ENCODE measurements at regions not wholly inside any gene's neighbourhood (a gene's known extent, or its start where the extent isn't known, plus 50 kb on each side); places are given as distances from the start of the nearest gene placed in this dataset.

DNA sequence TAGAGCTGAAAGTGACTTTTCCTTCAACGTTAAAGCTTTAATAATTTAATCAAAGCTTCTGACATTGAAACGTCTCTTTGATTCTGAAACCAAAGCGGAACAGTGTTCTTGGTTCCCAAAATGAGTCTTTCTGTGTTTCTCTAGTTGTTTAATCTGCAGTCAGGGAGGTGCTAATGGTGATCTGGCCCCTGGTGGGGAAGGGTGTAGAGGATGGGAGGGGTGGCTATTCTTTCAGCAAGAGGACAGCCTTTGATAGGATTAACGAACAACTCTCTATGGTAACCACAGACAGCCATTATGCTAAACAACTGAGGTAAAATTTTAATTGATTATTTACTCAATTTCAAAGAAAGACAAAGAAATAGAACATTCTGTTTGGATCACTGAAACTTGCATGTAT lies 79.9 kb upstream of the CADPS start:
- Histone ChIP-seq H3K9me3 (ENCODE audit: severe bottlenecking) (no peaks in the 10 kb centered on the region), H3K4me3 (ENCODE audit: severe bottlenecking) (no peak overlapping the region), H3K4me1 (ENCODE audit: insufficient read depth, poor library complexity, severe bottlenecking) (no peaks in the 10 kb centered on the region), H3K27me3 (ENCODE audit: insufficient read depth, poor library complexity, severe bottlenecking) (peaks cover 23% of the 10 kb centered on the region), H3K36me3 (ENCODE audit: low read depth) (no peaks in the 10 kb centered on the region), H3K27ac (ENCODE audit: poor library complexity, severe bottlenecking) (no peak overlapping the region)
- TF ChIP-seq, protein P1, sequence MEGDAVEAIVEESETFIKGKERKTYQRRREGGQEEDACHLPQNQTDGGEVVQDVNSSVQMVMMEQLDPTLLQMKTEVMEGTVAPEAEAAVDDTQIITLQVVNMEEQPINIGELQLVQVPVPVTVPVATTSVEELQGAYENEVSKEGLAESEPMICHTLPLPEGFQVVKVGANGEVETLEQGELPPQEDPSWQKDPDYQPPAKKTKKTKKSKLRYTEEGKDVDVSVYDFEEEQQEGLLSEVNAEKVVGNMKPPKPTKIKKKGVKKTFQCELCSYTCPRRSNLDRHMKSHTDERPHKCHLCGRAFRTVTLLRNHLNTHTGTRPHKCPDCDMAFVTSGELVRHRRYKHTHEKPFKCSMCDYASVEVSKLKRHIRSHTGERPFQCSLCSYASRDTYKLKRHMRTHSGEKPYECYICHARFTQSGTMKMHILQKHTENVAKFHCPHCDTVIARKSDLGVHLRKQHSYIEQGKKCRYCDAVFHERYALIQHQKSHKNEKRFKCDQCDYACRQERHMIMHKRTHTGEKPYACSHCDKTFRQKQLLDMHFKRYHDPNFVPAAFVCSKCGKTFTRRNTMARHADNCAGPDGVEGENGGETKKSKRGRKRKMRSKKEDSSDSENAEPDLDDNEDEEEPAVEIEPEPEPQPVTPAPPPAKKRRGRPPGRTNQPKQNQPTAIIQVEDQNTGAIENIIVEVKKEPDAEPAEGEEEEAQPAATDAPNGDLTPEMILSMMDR (IDR thresholded peaks at IDR 0.05; ENCODE audit: poor library complexity, severe bottlenecking), result no peak
- DNase-seq (ENCODE audit: low spot score) (no peak), ATAC-seq (ENCODE audit: low read depth) (no peak)

DNA sequence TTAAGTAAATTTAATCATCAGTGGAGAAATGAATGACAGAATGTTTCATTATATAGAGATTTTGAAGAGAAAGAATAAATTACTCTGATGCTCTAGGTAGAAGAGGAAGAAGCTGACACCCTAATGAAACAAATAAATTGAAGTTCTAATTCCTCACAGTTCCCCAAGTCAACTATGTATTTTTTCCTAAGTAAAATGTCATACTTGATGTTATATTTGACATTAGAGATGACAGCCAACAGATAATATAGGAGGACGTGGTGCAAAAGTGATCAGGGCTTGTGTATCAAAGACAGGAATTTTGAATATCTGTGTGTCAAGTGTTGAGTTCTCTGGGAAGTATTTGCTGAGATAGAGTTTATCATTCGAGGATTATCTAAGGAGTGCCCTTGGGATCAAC lies 81.2 kb upstream of the CADPS start:
- Histone ChIP-seq H3K9me3 (ENCODE audit: severe bottlenecking) (no peaks in the 10 kb centered on the region), H3K27me3 (ENCODE audit: insufficient read depth, poor library complexity, severe bottlenecking) (peaks cover 27% of the 10 kb centered on the region), H3K4me1 (ENCODE audit: insufficient read depth, poor library complexity, severe bottlenecking) (no peaks in the 10 kb centered on the region), H3K4me3 (ENCODE audit: severe bottlenecking) (no peak overlapping the region), H3K27ac (ENCODE audit: poor library complexity, severe bottlenecking) (no peak overlapping the region), H3K36me3 (ENCODE audit: low read depth) (no peaks in the 10 kb centered on the region)
- TF ChIP-seq, protein P1 (IDR thresholded peaks at IDR 0.05; ENCODE audit: poor library complexity, severe bottlenecking), result no peak
- ATAC-seq (ENCODE audit: low read depth), result no peak
- no peak for DNase-seq (ENCODE audit: low spot score)

DNA sequence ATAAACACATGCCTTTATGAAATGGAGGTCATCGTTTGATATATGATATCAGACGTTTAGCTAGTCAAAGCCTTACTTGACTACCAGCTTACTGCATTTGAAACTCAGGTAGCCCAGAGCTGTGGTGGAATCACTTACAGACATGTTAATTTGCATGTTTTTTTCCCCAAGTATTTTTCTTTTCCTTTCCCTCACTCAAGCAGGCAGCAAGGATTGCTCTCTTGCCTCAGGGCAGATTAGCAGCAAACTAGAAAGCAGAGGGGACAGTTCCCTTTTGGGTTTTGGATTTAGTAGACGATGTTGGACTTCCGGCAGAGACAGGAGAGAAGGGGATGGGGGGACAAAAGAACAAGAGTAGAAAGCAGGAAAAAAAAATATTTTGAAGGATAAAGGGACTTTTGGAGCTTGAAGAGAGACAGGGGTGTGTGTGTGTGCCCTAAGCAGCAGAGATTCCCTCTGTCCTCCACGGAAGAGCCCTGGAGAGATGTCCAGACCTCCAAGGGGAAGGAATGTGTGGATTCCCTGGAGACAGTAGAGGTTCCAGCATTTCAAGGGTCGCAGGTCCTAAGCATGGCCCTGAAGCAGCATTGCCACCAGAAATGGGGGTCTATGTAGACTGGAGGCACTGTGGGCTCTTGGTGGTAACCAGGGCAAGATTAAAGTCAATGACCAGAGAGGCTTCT lies 86.8 kb upstream of the CADPS start:
- ATAC-seq (ENCODE audit: low read depth) (no peak), DNase-seq (ENCODE audit: low spot score) (no peak)
- H3K4me3 ChIP-seq (ENCODE audit: severe bottlenecking), result no peak overlapping the region
- H3K4me1 ChIP-seq (ENCODE audit: insufficient read depth, poor library complexity, severe bottlenecking), result no peaks in the 10 kb centered on the region
- no peaks in the 10 kb centered on the region for H3K36me3 ChIP-seq (ENCODE audit: low read depth)
- peaks cover 19% of the 10 kb centered on the region for H3K27me3 ChIP-seq (ENCODE audit: insufficient read depth, poor library complexity, severe bottlenecking)
- H3K27ac ChIP-seq (ENCODE audit: poor library complexity, severe bottlenecking), result no peak overlapping the region
- TF ChIP-seq, protein P1 (IDR thresholded peaks at IDR 0.05; ENCODE audit: poor library complexity, severe bottlenecking), result no peak
- H3K9me3 ChIP-seq (ENCODE audit: severe bottlenecking), result no peaks in the 10 kb centered on the region

DNA sequence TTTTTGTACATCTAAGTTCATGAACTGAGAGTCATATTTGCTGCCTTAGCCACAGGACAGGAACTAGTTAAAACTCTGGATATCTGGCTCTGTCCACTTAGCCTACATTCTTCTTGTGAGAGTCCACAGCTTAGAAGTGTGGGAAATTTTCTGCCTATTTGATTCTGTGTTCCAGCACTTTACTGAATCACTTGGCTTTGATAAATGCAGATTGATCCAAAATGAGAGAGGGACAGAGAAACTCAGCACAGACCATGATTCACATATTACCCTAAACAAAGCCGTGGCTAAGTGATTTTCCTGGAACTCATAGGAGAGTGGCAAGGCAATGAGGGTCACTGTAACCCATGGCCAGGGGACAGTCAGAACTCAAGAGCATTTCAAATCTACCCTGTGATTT lies 87.5 kb upstream of the CADPS start:
- H3K27me3 ChIP-seq (ENCODE audit: insufficient read depth, poor library complexity, severe bottlenecking), result peaks cover 19% of the 10 kb centered on the region
- H3K36me3 ChIP-seq (ENCODE audit: low read depth), result no peaks in the 10 kb centered on the region
- TF ChIP-seq, protein P1 (IDR thresholded peaks at IDR 0.05; ENCODE audit: poor library complexity, severe bottlenecking), result no peak
- no peaks in the 10 kb centered on the region for H3K4me1 ChIP-seq (ENCODE audit: insufficient read depth, poor library complexity, severe bottlenecking)
- H3K4me3 ChIP-seq (ENCODE audit: severe bottlenecking), result no peak overlapping the region
- DNase-seq (ENCODE audit: low spot score) (no peak), ATAC-seq (ENCODE audit: low read depth) (no peak)
- no peak overlapping the region for H3K27ac ChIP-seq (ENCODE audit: poor library complexity, severe bottlenecking)
- H3K9me3 ChIP-seq (ENCODE audit: severe bottlenecking), result no peaks in the 10 kb centered on the region

DNA sequence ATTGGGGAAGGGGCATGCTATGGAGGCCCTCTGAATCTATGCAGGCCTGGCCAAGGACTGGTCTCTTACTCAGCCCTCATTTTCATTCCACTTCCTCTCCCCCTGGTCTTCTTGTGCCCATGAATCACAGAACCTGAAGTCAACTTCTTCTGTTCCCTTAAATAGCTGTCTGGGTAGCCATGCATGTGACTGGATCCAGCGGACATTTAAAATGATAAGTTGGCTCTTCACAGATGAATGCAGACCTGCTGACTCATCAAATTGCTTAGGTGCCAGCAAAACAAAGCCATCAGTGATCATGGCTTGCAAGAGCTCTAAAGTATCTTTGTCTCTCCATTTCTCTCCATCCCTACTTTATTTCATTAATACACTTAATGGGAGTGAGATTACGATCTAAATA lies 90.1 kb upstream of the CADPS start:
- no peaks in the 10 kb centered on the region for H3K36me3 ChIP-seq (ENCODE audit: low read depth)
- H3K4me1 ChIP-seq (ENCODE audit: insufficient read depth, poor library complexity, severe bottlenecking), result no peaks in the 10 kb centered on the region
- TF ChIP-seq, protein P1 (IDR thresholded peaks at IDR 0.05; ENCODE audit: poor library complexity, severe bottlenecking), result no peak
- H3K9me3 ChIP-seq (ENCODE audit: severe bottlenecking), result no peaks in the 10 kb centered on the region
- ATAC-seq (ENCODE audit: low read depth) (no peak), DNase-seq (ENCODE audit: low spot score) (no peak)
- no peak overlapping the region for H3K27ac ChIP-seq (ENCODE audit: poor library complexity, severe bottlenecking)
- H3K27me3 ChIP-seq (ENCODE audit: insufficient read depth, poor library complexity, severe bottlenecking), result peaks cover 6% of the 10 kb centered on the region
- H3K4me3 ChIP-seq (ENCODE audit: severe bottlenecking), result no peak overlapping the region
